Astrocyte of the spinal cord (primary cell): ENCODE measurements at regions not wholly inside any gene's neighbourhood (a gene's known extent, or its start where the extent isn't known, plus 50 kb on each side); places are given as distances from the start of the nearest gene placed in this dataset.

ENCODE experiments used
- DNase-seq: peaks from one replicate; pipeline ENCODE4 v3.0.0; 2011; ENCODE audit warnings: low read depth, low spot score
- H3K4me3 ChIP-seq: 2 replicates; pipeline ENCODE4 v1.5.1; 2011; ENCODE audit warnings: low read depth, mild to moderate bottlenecking, low read length, moderate library complexity
- in situ Hi-C: cut with HindIII; loops from 2 replicates; pipeline ENCODE4 v1.10.0; 2017; ENCODE audit warnings: low sequenced_read_pairs
- TF ChIP-seq, protein P1 (sequence below): IDR thresholded peaks from 2 replicates; pipeline ENCODE4 v1.5.1; 2012; ENCODE audit warnings: low read depth, mild to moderate bottlenecking, low read length, inconsistent platforms

DNA sequence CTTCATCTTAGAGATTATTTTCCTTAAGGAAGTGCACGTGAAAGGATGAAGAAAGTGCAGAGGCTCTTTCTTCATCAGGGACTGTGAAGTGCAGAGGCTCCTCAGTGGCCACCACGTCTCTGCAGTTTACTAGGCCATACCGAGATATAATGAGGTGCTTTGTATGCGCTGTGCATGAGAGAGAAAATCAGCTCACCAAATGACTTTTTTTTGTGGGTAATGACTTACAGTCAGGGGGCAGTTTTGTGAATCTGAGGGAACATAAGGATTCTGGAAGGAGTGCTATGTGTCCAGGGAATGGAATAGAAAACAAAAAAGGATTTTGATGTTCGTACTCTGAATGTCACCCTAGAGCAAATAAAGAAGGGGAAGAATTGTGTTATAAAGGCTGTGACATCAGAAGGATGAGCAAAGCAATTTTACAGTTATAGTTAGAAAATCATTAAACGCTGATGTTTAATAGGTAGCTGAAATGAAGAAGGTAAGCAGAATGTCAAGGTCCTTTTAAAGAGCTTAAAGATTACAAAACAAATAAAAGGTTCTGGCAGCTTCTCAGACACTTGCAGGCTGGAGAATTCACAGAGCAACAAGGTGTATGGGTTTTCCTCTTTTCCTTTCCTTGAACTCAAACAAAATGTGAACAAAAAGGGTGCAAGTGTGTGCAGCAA is 247.5 kb upstream of the NOVA1 start:
- H3K4me3 ChIP-seq = no peak overlapping the region
- TF ChIP-seq, protein P1, sequence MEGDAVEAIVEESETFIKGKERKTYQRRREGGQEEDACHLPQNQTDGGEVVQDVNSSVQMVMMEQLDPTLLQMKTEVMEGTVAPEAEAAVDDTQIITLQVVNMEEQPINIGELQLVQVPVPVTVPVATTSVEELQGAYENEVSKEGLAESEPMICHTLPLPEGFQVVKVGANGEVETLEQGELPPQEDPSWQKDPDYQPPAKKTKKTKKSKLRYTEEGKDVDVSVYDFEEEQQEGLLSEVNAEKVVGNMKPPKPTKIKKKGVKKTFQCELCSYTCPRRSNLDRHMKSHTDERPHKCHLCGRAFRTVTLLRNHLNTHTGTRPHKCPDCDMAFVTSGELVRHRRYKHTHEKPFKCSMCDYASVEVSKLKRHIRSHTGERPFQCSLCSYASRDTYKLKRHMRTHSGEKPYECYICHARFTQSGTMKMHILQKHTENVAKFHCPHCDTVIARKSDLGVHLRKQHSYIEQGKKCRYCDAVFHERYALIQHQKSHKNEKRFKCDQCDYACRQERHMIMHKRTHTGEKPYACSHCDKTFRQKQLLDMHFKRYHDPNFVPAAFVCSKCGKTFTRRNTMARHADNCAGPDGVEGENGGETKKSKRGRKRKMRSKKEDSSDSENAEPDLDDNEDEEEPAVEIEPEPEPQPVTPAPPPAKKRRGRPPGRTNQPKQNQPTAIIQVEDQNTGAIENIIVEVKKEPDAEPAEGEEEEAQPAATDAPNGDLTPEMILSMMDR = no peak
- in situ Hi-C loops = no loop called here
- DNase-seq = no peak

DNA sequence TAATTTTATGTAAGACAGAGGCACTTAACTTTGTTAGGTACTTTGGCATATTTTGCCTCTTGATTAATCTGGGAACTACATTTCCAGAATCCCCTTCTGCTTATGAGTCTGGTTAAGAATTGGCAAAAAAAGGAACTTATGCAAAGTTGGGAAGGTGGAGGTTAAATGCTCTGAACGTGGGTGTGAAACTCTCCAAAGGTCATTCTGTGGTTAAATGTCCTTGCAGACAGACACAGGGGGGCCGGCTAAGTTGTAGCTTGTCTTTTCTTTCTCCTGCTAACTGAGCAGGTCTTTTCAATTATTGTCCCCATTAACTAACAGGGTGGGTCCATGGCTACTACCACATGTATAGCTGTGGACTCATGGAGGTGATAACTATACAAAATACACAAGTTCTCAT is 248.6 kb upstream of the NOVA1 start:
- no peak overlapping the region for H3K4me3 ChIP-seq
- in situ Hi-C loops = no loop called here
- peak; percentile 32 for DNase-seq
- TF ChIP-seq, protein P1 = no peak

DNA sequence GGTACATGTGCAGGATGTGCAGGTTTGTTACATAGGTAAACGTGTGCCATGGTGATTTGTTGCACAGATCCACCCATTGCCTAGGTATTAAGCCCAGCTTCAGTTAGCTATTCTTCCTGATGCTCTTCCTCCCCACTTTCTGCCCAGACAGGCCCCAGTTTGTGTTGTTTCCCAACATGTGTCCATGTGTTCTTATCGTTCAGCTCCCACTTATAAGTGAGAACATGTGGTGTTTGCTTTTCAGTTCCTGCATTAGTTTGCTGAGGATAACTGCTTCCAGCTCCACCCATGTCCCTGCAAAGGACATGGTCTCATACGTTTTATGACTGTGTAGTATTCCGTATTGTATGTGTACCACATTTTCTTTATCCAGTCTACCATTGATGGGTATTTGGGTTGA is 251.7 kb upstream of the NOVA1 start:
- in situ Hi-C loops = no loop called here
- TF ChIP-seq, protein P1 = no peak
- H3K4me3 ChIP-seq = no peak overlapping the region
- DNase-seq = no peak

DNA sequence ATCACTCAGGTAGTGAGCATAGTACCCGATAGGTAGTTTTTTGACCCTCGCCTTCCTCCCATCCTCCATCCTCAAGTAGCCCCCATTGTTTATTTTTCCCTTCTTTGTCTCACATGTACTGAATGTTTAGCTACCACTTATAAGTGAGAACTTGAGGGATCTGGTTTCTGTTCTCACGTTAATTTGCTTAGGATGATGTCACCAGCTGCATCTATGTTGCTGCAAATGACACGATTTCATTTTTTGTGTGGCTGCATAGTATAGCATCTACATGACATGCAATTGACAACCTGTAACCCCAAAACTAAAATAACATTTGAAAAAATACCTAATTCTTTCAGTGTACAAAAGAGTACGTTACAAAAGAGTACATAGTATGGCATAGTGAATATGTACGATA is 254.0 kb upstream of the NOVA1 start:
- TF ChIP-seq, protein P1 = no peak
- no peak overlapping the region for H3K4me3 ChIP-seq
- in situ Hi-C loops = no loop called here
- DNase-seq = no peak

DNA sequence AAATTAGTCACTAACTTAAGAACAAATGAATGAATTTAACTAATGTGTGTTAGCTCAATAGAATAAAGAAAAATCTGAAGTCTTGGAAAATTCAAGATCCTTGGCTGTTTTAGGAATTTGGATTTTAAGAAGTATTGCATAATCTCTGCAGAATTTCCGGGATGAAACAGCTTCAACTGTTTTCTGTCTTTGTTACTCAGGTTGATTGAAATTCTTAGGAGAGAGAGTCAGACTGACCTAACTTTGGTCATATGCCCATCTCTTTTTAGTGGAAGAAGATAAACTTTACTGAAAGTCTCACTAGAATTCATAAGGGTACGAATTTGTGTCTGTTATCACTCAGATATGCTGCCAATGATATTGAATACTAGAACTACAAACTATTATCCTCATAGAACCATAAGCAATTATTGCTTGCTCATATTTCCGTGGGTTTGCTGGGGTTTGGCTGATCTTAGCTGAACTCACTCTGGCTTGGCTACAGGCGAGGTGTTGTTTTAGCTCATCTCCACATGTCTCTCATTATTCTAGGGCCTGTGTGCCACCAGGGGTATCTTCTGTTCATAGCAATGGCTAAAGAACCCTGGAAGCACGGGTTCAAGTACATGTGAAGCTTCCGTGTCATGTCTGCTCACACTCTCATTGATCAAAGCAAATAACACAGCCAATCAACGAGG is 257.4 kb upstream of the NOVA1 start:
- in situ Hi-C loops = no loop called here
- no peak for DNase-seq
- TF ChIP-seq, protein P1 = no peak
- no peak overlapping the region for H3K4me3 ChIP-seq

DNA sequence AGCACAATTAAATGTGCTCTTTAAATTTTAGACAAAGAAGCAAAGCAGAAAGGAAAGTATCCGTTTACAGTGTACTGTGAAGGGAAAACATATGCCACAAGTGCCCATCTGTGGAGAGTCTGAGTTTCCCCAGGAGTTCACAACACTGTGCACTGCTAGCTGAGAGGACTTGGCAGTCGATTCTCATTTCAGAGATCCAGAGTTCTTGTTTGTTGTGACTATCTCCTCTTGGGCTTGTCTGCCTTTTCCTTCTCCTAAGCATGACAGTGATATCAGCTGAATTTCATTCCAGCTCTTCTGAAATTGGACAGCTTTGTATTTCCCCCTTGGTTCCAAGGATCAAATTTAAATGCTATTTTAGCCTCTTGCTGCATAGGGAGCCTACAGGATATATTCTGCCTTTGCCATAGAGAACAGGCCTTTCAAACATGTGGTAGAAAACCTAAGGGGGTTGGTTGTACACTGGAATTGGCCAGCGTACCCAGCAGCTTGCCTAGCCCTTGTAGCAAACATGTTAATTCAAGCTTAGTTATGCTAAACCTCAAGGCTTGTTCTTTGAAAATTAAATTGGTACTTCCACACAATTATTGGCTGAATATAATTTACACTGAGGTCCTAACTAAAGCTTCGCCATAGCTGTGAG is 259.2 kb upstream of the NOVA1 start:
- no peak for DNase-seq
- TF ChIP-seq, protein P1 = no peak
- H3K4me3 ChIP-seq = no peak overlapping the region
- in situ Hi-C loops = no loop called here
